ENCODE measurements at regions not wholly inside any gene's neighbourhood (a gene's known extent, or its start where the extent isn't known, plus 50 kb on each side); places are given as distances from the start of the nearest gene placed in this dataset.

DNA sequence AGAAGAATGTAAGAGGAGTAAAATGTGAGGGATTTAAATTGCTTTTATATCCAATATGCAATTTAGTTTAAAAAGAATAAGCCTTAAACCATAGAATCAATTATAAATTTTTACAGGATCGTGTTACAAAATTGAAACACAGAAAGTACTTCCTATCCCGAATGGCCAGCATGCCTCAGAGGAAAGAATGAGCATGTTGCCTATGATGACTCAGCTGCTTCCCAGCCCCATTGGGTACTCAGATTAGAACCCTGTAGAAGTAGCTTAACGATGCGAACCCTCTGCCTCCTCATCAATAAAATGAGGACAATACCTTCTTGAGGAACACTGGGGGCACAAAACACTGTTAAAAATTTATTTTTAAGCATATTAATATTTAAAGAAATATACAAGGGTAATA is 113.4 kb upstream of the CDK1 start:
- no peak for DNase-seq

DNA sequence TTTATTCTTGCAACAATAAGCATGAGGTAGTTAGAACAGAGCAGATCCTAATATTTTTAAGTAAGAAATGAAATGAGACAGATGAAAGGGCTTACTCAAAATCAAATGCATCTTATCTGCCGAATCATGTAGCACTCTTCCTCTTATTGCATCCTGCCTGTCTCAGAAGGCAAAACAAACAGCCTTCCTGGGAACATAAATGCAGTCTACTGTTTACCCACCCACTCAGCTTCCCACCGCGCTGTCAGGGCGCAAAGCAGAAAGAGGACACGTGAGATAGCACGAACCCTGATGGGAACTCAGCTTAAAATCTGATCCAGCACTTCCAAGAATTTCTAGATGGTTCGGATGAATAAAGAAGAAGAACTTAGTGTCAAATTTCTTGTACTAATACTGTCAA is 114.4 kb upstream of the CDK1 start:
- no peak for DNase-seq

DNA sequence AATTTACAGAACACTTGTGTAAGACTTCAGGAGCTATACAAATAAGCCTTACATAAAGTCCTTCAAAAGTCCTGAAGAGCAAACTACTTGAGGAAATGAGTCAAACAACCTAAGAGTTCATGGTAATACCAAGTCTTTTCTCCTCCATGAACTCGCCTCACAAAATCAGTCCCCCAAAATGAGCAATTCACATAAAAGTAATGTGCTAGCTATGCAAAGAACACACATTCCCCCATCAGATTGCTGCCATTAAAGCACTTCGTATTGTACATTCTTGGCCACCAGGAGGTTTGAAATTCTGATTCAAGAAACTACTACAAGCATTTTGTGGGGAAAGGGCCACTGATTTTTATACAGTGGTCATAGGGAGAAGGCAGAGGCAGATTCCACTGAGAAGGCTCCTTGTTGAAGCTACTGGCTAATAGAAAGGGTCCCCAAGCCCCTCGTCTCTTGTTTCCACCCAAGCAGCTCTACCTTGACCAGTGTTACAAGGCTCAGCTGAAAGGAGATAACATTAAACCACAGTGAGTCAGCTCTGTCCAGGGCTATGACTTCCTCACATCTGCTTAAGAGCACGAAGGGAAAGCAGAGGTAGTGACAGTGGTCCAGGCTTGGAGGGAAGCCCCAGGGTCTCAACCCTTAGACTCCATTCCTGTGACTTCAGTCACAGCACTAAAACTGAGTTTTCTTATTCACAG is 115.2 kb upstream of the CDK1 start:
- no peak for DNase-seq

DNA sequence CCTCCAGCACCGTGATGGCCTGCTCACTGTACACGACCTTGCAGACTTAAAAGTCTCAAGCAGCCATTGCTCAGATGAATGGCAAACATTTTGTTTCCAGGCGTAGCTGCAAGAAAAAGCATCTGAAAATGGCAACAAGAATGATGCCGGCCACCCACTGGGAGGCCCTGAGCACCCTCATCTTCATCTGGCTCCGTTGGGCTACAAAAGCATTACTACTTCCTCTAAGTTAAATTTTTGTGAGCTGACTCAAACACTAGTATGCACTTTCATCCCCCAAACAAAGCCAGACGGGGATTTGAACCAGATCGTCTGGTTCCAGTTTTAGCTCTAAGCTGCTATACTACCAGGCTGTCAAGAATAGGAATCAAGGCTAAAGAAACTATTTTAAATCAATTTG is 116.6 kb upstream of the CDK1 start:
- no peak for DNase-seq

DNA sequence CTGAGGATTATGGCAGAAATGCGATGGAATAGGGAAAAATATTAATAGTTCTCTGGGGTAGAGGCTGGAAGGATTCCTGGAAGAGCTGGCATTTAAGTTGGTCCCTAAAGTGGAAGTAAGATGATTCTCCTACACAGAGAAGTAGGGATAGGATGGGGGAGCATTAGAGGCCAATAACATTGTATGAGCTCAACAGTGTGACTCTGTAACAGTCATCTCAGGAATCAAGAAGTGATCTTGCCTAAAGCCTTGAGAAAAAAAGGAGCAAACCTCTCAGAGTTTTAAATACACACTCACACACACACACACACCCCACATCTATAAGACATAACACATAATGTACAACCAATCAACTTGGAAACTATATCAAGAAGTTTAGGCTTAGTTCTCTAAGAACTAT is 117.7 kb upstream of the CDK1 start:
- DNase-seq = no peak

DNA sequence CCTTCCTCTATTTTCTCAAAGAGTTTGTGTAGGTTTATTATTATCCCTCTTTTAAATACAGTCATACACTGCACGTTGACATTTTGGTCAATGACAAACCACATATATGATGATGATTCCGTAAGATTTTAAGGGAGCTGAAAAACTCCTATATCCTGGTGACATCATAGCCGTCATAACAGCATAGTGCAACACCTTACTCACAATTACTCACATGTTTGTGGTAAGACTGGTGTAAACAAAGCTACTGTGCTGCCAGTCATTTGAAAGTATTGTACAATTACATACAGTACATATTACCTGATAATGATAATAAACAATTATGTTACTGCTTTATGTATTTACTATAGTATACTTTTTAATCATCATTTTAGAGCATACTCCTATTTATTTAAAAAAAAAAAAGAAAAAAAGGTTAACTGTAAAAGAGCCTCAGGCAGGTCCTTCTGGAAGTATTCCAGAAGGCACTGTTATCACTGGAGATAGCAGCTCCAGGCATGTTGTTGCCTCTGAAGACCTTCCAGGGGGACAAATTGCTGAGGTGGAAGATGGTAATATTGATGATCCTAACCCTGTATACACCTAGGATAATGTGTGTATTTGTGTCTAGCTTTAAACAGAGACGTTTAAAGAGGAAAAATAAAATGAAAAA is 123.3 kb upstream of the CDK1 start:
- no peak for DNase-seq

DNA sequence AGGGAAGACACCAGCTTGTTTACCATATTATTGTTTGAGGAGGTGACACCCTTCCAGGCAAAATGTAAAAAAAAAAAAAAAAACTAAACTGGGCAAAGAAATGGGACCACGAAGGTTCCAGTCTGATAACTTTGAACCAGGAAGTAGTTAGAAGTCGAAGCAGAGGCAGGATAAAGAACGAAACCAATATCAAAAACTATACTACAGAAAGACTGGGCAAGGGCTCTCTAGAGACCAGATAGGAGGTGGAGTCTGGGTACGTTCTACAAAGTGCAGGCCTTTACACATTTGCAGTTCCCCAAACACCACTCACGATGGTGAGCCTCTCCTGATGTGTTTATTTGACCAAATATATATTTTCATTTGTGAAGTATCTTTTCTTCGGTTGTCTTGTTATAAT is 125.7 kb upstream of the CDK1 start:
- no peak for DNase-seq

DNA sequence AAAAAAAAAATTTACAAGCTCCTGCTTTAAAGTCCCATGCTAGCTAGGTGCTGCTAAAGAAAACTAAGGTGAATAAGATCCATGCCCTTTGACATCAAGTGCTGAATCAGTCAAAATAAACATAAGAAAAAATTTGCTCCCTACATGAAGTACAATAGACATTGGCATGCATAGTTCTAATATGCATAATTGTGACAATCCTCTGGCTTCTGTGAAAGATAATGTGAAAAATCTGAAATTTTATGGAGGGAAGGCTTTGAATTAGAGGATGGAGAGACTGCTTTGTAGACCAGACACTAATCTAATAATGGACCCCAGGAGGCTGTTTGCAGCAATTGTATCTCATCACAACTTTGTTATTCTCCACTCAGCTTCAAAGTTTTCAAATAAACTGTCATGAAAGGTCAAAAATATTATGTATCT is 127.9 kb upstream of the CDK1 start:
- DNase-seq = no peak

DNA sequence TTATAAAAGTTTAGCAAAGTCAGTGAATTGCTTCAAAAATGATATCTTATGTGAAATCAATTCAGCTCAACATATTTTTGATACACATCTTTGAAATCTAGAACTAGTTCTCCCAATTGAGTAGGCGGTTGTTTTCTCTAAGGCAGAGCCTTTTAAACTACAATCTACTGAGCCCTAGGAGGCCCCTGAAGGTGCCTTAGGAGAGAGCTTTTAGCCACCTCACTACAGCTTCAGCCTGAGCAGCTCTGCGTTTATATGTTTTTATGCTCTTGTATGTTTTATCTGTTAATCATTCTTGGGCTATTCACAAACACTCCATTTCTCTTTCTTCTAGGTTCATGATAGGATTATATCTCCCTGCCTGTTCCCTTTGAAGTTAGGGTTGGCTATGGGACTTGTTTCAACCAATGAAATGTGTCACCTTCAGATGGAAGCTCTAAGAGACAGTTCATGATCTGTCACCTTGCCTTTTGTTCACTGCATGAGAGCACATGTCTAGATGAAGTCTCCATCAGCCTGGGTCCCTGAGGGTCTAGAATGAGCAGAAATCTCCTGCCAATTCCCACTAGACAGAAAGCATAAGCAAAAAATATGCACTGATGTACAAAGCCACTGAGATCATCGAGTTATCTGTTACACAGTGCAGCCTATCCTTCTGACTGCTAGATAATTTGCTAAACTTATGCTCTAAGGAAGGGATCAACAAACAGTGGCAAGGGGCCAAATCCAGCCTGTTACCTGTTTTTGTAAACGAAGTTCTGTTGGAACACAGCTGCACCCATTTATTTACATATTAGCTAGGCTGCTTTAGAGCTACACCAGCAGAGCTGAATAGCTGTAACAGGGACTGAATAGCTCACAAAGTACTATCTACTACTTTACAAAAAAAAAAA is 128.5 kb upstream of the CDK1 start:
- DNase-seq = no peak

DNA sequence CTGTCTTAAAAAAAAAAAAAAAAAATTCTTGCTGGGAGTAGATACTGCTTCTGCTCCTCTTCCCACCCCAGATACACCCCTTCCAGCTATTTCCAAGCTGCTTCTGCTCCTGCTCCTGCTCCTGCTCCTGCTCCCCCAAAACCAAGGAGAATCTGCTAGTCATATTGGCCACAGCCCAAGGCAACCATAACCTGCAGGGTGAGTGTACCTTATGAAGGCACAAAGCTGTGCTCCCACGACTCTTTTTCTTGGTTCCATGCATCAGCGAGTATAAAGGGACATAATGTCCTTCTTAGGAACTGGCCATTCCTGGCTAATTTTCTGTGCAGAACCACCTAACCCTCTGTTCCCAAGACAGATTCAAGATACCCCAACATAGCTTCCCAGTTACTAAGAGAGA is 129.5 kb upstream of the CDK1 start:
- no peak for DNase-seq

DNA sequence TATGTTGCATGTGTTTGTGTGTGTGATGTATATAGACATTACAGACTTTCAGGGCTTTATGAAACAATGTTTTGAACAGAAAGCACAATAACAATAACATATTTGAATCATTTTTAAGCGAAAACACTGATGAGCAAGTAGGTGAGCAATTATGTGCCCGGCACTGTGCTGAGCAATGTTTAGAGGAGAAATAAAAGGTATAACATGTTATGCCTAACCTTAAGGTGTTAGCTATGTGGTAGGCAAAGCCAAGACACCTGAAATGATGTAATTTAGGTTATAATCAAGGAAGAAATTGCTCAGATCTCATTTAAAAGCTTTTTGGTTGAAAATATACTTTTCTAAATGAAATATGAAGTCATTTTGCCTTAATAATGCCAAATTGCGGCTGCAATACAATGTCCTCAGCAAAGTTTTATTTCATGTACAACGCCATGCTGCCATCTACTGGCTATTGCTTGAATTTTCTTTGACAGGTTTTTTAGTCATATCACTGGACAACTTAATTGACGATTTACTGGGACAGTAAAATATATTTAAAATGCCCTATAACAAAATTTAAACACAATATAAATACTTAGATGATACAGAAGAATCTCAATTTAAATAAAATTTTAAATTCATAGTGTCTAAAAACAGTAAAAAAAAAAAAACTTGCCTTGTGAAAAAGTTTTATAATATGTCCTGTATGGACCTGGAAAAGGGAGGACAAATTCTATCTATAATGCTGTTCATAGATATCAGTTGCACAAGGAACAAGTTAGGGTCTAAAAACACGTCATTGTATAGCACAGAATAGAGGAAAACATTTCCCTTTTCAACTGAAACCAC is 131.1 kb upstream of the CDK1 start:
- DNase-seq = peak; percentile 47

DNA sequence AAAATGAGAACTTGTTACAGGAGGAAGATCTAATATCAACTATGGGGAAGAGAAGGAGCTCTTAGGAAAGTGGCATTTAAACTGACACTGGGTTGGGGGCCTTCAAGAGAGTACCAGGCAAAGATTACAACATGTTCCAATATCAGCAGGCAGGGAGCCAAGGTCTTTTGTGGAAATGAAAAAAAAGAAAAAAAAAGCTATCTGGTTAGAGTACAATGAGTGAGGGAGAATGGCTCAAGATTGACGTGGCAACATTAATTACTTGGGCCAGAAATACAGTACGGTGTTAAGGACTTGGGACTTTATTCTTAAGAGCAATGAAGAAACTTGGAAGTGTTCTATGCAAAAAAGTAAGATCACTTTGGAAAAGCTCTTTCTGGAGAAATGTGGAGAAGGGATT is 132.3 kb upstream of the CDK1 start:
- no peak for DNase-seq

DNA sequence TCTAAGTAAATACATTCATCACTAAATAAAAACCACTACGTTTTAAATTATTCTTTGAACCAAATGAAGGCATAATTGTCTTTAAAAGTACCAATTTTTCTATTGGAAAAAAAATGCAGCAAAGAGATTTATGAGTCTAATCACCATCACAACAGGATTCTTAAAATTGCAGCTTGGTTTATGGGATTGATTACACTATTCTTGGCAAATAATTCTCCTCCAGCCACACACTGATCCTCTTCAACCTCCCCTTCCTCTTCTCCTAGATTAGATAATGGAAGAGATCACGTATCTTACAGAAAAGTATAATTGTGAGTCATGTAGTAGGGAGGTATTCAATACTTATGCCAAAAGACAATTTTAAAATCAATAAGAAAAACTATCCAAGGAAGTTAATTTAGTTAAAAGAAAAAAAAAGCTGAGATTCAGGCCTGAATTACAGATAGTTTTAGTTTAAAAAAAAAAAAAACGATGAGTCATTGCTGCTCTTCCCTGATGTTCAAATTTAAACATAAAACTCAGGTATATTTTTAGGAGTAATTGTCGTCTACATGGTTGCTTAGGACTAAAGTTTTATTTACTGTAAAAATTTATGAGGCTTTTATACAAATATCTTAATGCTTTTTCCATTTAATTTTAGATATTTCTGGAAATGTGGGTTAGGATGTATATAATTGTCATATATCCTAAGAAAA is 133.7 kb upstream of the CDK1 start:
- DNase-seq = no peak

DNA sequence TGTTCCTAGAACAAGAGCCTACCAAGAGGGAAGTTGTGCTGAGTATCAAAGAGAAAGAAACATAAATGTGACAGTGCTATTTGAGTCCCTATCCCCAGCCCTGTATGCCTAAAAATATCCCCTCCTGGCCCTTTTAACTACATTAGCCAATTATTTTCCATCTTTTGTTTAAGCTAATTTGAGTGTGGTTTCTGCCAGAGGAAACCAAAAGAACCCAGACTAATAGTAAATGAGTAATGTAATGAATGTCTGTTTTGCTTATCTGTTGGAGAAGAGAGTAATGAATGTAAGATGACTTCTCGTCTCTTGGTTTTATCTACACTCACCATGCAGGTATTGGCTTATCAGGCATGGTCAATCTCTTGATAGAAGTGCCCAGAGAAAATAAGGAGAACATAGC is 134.4 kb upstream of the CDK1 start:
- no peak for DNase-seq

DNA sequence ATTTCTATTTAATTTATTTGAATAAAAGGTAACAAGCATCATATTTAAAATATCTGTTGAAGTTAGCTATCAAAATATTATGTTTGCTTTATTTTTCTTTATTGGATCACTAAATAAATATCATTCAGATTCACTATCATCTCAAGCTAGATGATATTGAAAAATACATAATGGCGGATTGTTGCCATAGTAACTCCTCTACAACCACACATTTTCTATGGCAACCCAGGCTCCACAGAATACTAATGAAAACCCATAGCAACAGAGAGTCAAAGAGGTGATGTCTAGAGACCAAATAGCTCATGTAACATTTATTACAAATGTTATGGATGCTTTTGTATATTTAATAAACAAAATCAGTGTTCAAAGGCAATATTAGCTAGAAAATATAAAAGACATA is 148.9 kb upstream of the CDK1 start:
- no peak for DNase-seq

DNA sequence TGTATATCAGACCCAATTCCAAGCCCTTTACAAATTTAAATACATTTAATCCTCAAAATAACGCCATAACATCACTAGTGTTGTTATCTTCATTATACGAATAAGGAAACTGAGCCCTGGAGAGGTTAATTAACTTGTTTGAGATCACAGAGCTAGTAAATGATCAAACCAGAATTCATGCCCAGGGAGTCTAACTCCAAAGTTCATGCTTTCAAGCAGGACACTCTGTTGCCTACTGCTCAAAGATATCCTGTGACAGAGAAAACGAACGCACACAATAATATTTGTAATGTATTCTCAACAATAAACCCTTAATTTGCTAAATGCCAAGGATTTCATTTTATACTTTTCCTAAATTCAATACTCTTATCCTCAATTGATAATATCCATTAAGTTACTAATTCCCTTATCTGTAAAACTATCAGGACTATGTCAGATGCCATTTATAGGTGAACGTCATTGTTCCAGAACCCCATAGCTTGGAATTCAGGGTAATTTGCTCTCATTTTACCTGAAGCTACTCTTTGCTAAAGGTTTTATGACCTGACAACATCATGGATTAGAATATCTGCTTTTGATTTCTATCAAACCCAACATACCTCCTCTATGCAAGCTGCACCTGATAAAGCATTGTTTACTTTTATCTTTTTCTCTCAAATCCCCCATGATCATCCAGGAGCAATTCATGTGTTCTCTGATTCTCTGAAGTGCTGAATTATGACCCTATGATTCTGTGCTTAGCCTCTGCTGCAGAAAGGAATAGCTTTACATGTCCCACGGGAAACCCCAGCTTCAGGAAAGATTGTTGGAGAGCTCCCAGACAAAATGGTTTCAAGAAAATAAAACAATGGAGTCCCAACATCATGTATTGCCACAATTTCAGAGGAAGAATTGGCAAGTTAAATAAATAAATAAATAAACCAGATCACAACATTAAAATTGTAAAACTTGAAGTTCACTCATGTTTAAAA is 150.2 kb upstream of the CDK1 start:
- DNase-seq = no peak

DNA sequence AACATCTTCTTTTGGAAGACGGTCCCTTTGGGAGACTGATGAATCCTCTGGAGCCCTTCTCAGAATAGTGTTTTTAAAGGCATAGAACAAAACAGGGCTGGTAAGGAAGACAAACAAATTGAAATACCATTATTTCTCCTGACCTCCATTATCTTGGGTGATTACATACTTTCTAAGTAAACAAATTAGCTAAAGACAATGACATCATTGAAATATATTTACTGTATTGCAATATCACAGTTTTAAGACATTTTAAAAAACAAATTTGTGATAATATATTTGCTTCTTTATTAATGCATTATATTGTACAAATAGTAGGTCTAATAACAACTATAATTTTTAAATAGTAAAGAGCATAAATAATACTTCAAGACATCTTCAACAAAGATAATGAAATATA is 152.2 kb upstream of the CDK1 start:
- DNase-seq = no peak

DNA sequence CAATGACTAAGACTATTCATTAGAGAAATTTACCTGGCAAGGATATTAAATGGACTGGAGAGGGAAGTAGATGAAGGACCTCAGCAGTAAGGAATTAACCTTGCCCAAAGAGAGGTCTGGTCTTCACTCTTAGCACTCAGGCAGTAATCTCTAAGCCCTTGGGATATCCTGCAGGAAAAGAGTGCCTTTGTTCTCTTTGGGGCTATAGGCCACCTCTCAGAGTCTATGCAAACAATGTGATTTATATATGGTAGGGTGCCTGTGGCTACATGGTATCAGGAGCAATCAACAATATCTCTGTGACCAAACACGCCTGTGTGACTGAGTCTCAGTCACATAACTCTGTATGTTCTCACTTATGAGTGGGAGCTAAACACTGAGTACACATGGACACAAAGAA is 154.7 kb upstream of the CDK1 start:
- DNase-seq = no peak

DNA sequence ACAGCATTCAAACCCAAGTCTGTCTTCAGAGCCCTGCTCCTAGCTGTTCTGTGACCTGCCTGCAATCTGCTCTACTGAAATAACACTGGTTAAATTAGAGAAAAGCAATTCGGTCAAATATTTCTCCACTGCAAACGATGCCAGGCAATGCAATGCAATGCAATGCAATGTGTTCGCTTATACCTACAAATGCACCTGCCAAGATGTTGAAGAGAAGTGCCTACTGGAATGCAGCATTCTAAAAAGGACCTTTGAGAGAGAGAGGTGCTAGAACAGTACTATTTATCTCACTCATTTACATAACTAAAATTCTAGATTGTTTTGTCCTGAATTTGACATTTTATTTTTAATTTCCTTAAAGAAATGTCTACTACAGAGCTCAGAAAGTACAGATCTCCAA is 157.3 kb upstream of the CDK1 start:
- no peak for DNase-seq

DNA sequence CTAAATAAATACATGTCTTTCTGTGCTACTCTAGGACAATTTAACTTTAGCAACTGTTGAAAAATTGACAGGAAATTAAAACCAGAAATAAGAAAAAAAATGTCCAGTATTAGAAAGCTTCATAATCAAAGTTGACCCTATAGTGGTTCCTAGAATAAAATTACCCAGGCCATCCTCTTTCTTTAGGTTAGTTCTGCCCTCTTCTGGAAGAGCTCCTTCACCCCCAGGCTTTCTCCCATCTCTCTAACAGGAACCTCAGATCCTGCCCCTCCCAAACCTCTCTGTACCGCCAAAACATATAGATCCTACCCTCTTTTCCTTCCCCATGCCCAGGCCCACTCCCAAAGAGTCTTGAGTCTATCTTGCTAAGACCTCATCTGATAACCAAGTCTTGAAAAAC is 159.4 kb upstream of the CDK1 start:
- no peak for DNase-seq

DNA sequence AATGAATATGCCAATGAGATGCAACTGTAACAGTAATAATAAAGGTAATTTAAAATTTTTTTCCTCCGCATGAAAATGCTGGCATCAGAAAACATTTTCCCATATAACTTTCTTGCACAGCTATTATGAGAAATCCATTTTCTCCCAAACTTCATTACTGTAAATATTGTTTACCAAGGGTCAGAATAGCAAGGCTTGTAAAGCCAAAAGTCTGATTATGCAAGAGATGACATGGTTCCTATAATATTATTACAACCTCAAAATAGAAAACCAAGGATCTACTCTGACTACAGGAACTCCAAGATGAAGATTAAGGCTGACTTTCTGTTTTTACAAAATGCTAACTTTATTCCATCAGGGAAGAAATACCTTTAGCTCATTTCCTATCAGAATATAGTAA is 162.7 kb upstream of the CDK1 start:
- no peak for DNase-seq

All from hindlimb muscle (tissue), 1 donor.